ENCODE measurements at regions not wholly inside any gene's neighbourhood (a gene's known extent, or its start where the extent isn't known, plus 50 kb on each side); places are given as distances from the start of the nearest gene placed in this dataset.

GRCh38 chr13:88235441-88235840 lies 564.3 kb downstream of the SLITRK5 start (continued):
- no peak for TF ChIP-seq SRF (IDR thresholded peaks at IDR 0.05; ENCODE audit: low read depth)
- TF ChIP-seq TCF7L2 (IDR thresholded peaks at IDR 0.05; ENCODE audit: borderline replicate concordance, extremely low read depth, insufficient read depth, insufficient read length) = no peak

GRCh38 chr13:88246239-88246638 lies 575.1 kb downstream of the SLITRK5 start:
- Histone ChIP-seq H3K79me2 (ENCODE audit: insufficient read depth, low read length) (no peaks in the 10 kb centered on the region), H3K4me1 (ENCODE audit: control insufficient read depth in 1 of 2, insufficient read depth in 2 of 2, low read length in 2 of 2) (no peaks in the 10 kb centered on the region), H3K27me3 (ENCODE audit: insufficient read depth, low read length) (no peaks in the 10 kb centered on the region), H3K9me2 (ENCODE audit: insufficient read depth) (no peaks in the 10 kb centered on the region), H3K4me3 (replicated peaks in 1 of 2; ENCODE audit: low read depth in 1 of 2, low read length in 2 of 2) (no peak overlapping the region), H3K27ac (ENCODE audit: low read depth, low read length) (no peak overlapping the region), H3K4me2 (ENCODE audit: low read length) (no peak overlapping the region), H3K36me3 (ENCODE audit: control insufficient read depth in 1 of 2, insufficient read depth in 2 of 2, low read length in 2 of 2) (no peaks in the 10 kb centered on the region), H3K9ac (ENCODE audit: low read length) (no peak overlapping the region), H4K20me1 (ENCODE audit: insufficient read depth) (no peaks in the 10 kb centered on the region), H3K9me3 (ENCODE audit: control insufficient read depth in 1 of 2, insufficient read depth in 1 of 2, low read depth in 1 of 2, low read length in 2 of 2) (no peaks in the 10 kb centered on the region), H2AFZ (ENCODE audit: low read depth, low read length, poor library complexity, severe bottlenecking) (no peak overlapping the region)
- intact Hi-C loops (cut with micrococcal nuclease) = no loop called here
- ChIA-PET RAD21 (ENCODE audit: low non-redundant PET in 1 of 2, low total read pairs in 2 of 2, uncharacterized antibody in 2 of 2, unreplicated experiment in 2 of 2) (no interaction called here), POLR2A (no interaction called here), CTCF (no interaction called here)
- TF ChIP-seq FOSL1 (IDR thresholded peaks at IDR 0.05; ENCODE audit: low read depth) = no peak
- no peak for TF ChIP-seq ATF3 (IDR thresholded peaks at IDR 0.05)
- no peak for TF ChIP-seq POLR2A (IDR thresholded peaks at IDR 0.05; ENCODE audit: borderline replicate concordance, extremely low read depth, insufficient read depth, insufficient read length)
- no peak for TF ChIP-seq ZNF274 (IDR thresholded peaks at IDR 0.05; ENCODE audit: low read depth, low read length)
- TF ChIP-seq EZH2phosphoT487 (IDR thresholded peaks at IDR 0.05; ENCODE audit: borderline replicate concordance) = no peak
- TF ChIP-seq CTCF (IDR thresholded peaks at IDR 0.05 in 2 of 3, conservative IDR thresholded peaks at IDR 0.05 in 1 of 3; ENCODE audit: borderline replicate concordance in 1 of 3, insufficient read depth in 1 of 3, low read depth in 2 of 3, low read length in 2 of 3) = no peak
- no peak for TF ChIP-seq EGR1 (IDR thresholded peaks at IDR 0.05; ENCODE audit: low read depth)
- no peak for TF ChIP-seq ZFX (IDR thresholded peaks at IDR 0.05)
- no peak for TF ChIP-seq JUND (IDR thresholded peaks at IDR 0.05)
- no peak for TF ChIP-seq REST (IDR thresholded peaks at IDR 0.05; ENCODE audit: low read depth)
- no peak for TF ChIP-seq ELF1 (IDR thresholded peaks at IDR 0.05; ENCODE audit: borderline replicate concordance, low read depth)
- no peak for TF ChIP-seq YY1 (IDR thresholded peaks at IDR 0.05; ENCODE audit: extremely low read depth, insufficient replicate concordance, low read depth, low read length)
- DNase-seq (ENCODE audit: low read depth, low spot score) (no peak), ATAC-seq (no peak)
- no TSS peak for BruUV-seq (replicated peaks)

Measured in HCT116 (cell line).